AG08395 (cell line): ENCODE measurements at regions not wholly inside any gene's neighbourhood (a gene's known extent, or its start where the extent isn't known, plus 50 kb on each side); places are given as distances from the start of the nearest gene placed in this dataset.

Experiments
- DNase-seq: peaks from one replicate; pipeline ENCODE4 v3.0.0; 2012; ENCODE audit warnings: mixed read lengths, low spot score

DNA sequence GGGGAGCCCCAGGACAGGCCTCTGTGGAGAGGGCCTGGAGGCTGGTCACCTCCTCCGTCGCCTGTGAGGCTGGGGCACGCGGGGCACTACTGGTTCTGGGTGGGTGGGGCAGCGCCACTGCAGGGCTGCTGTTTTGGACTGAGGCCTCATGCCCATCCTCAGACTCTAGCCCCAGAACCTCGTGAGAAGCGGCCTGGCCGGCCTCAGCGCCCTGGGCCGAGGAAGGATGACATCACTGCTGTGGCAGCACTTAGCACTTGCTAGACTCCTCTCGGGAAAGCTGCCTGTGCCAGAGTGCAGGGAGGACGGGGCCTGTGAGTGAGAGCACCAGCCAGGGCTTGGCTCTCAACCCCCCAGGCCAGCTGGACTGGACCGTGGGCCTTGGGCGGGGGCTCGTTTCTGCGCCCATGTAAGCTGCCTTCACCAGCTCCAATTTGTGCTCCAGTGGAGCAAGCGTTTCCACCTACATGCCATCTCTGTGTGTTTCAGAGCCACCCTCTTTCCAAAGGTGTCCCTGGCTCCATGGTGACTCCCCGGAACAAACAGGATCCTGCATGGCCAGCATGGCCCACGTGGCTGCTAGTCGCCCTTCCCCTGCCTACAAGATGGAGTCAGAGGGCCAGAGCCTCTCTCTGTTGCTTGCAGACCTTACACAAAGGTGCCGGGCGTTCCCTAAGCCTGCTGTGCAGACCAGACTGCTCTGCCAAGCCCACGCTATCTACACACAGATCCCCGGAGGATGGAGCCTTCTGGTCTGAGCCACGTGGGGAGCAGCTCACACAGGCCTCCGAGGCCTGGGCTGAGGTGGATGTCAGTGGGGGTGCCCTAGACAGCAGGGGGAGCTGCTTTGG, 102.9 kb downstream of the CTTN start:
- DNase-seq, result no peak

DNA sequence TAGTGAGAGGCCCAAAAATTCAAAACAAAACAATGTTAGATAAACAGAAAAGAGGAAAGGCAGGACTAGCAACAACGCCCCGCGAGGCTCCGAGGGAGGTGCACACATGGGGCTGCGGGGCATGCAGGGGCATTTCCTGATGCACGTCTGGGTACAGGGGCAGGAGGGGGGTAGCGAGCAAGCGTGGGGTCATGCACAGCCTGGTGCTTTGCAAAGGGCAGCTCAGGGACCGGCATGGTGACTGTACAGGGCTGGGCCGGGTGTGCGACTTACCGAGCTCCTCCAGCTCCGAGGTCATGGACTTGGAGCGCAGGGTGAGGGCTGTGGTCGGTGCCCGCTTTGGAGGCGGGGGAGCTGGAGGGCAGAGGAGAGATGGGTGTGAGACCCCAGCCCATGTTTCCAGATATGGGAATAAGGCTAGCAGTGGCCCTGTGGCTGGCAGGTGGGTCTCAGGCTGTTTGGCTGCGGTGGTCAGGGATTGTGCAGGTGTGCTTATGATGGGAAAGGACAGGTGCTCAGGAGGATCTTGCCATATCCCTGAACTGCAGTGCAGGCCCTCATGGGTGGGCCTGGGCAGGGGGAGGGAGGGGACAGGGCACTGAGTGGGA, 103.7 kb downstream of the CTTN start:
- DNase-seq, result no peak

DNA sequence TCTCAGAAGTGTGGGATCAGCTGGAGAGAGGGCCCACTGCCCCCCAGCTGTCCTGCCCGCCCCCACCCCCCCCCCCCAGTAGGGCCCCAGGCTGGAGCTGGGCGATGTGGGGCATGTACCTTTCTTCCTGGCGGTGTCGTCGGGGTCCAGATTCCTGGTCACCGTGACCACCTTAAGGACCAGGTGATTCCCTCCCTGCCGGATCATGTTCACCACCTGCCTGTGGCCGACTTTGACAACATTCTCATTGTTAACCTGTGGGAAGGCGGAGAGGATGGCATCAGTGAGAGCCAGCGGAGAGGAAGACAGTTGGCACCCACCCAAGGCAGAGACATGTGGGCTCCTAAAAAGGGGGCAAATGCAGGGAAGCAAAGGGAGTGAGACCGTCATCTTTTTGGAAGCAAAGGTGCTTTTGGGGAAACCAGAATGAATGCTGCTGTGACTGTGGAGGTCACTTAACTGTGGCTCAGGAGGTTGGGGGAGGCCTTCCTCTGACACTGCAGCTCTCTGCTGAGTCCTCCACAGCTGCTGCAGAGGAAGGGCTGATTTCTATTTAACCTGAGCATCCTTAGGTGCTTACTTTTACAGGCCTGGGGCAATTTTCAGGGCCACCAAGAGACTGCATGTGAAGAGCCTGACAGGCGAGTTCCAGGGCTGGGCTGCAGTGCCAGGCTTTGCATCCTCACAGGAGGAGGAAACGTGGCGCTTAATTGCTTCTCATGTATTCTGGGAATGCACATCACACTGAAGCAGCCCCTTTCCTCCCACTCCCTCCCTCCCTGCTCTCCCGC, 104.5 kb downstream of the CTTN start:
- no peak for DNase-seq

DNA sequence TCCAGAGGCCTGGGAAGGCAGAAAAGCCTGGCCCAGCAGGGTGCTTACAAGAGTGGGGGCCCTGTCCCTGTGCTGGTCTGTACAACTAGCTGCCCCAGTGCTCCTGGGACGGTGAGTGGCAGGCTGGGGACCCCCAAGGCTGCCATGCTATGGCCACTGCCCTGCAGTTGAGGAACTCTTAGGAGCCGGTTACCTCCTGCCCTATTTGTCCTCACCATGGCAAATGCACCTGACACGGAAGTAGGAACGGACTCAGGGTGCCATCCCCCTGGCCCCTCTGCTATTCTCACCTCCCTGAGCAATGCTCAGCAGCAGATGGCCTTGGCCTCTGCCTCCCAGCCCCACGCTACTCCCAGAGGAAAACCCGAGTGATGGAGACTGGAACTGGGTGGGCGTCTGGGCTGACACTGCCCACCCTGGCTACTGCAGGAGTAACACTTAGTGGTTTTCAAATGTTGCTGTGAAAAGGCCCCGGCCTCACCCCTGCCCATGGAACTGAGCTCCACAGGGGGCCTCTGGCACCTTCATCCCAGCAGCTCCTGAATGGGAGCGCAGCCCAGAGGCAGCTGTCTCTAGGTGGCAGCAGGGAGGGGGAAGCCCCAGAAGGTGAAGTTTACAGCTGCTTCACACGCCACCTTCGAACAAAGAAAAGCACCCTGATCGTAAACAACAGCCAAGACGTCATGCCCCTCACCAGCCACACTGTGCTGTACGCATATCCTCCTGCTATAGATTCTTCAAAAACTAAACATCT, 105.3 kb downstream of the CTTN start:
- DNase-seq, result no peak

DNA sequence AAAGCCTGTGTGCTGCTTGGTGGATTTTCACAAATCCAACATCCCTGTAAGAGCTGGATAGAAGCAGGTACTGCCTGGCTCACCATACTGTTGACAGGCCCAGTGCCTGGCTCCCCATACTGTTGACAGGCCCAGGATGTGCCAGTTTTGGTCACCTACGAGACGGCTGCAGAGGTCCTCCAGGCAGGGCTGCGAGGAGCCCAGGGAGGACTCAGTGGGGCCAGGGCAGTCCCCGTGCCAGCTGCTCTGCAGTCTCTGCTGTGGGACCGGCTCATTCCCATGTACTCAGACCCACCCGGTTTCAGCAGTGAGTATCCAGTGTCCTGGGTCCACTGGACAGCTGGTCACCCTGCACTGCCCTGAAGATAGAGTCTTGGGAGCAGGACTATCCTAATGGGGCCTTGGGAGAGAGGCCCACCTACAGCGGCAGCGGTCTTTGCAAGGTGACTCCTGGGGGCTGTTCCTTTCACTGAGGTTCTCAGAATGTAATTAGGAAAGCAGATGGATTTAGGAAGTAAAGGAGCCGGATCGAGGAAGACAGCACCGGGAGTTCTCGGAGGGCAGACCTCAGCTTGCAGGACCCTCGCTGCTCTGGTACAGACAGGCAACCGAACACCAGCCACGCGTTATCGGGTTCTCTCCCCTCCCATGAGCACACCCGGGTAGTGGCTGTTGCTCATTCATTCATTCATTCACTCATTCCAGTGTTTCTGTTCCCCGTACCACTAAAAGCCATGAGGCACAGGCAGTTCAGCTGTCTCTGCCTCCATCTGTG, 106.1 kb downstream of the CTTN start:
- DNase-seq, result no peak

DNA sequence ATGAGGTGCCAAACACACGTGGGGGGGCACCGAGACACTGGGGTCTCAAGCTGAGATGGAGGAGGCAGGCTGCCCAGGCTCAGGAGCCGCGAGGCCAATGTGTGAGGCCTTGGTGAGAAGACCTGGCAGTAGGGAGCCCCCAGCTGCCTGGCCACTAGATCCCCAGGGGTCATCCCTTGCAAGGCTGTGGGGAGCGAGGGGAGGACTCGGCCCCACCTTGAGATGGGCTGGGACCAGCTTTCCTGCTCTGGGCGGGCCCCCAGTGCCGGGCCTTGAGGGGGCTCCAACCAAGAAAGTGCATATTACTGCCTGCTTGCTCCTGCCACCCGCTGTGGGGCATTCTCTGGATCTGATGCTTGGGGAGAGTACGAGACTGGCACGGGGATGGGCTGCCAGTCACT, 107.0 kb downstream of the CTTN start:
- DNase-seq, result no peak

DNA sequence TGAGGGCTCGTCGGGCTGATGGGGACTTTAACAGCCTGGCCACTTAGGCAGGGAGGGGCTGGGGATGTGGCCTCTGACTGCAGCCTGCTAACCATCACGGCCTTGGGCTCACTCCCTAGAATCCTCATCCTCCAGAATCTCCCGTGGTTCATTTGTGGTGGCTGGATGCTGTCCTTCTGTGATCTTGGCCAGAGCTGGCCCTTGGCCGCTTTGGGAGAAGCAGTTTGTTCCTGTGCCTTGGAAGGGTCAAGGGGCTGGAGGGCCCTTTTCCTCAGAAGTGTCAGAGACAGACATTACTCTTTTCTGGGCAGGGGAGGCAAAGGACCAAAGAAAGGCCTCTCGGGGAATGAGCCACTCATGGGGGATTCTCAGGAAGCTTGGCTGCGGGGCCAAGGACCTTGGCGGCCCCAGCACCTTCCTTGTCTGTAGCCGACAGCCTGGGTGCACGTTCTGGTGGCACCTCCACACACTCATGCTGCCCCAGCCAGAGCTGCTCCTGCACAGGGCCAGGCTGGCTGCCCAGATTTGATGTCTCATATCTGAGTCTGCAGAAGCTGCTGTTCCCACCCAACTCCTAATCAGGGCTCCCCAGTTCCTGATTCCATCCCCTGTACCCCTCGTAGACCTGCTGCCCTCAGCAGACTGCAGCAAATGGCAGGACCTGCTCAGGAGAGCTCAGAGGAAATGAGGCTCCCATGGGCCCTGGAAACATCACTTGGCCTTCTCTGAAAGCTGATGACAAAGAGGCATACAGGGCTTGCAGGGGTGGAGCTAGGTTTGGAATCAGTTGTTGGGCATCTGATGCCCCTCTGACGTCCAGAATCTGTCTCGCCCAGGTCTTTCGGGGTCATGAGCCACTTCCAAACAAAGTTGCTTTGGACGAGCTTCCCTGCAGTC, 107.7 kb downstream of the CTTN start:
- no peak for DNase-seq

DNA sequence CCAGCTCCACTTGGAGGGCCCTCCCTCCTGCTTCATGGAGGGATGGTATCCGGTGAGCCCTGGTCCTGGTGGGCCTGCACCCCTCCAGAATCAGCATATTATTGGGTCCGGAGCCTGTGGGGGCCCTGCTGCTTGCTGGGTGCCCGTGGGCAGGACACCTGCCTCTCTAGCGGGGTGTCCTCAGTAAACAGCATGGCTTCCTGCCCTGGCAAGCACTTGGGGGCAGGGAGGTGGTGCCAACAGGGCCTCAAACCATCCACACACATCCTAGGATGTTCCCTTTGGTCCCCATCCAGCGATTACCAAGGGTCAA, 108.3 kb downstream of the CTTN start:
- no peak for DNase-seq

DNA sequence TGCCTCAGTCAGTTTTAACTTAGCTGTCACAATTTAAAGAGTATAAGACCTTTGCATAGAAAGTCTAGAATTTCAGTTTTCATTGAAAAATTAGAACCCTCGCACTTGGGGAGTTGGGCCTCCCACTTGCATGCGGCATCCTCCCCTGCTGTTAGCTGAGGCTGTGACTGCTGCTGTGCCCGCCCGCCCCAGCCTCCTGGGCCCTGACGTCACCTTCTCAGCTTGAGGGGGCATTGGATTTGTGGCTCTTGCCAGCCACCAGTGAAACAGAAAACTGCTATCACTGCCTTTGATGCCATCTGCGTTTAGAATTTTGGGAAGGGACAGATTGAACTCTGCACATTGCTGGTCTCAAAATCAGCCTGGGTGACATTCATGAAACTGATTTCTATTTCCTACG, 108.7 kb downstream of the CTTN start:
- DNase-seq, result no peak

DNA sequence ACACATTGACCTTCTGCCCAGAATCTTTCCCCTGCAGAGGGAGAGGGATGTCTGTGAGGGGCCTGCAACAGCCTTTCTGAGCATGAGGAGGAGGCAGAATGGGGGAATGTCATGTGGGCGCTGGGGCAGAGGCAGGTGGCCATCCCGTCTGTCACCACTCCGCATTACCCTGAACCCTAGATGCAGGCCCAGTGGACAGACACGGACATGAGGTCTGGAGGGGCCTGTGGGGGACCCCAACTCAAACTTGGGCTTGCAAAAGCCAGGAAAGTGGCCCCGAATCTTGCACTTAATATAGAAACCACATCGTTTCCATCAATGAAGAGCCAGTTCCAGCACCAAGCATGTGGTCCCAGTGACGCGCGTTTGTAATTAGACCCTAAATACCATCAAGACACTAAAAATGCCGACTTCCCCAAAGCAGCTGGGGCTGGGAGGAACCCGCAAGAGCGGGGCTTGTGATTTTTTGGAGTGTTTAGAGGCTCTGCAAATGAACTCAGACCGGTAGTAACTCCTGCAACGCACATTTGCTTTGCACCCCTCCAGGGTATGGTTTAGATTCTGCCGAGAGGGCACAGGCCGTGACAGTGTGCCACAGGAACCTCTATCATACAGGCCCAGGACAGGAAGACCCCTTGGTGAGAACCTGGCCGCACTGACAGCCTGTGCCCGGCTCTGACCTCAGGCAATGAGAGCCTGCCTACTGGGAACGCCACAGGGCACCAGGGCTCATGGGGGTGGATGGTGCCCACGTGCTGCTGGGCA, 109.3 kb downstream of the CTTN start:
- DNase-seq, result no peak

DNA sequence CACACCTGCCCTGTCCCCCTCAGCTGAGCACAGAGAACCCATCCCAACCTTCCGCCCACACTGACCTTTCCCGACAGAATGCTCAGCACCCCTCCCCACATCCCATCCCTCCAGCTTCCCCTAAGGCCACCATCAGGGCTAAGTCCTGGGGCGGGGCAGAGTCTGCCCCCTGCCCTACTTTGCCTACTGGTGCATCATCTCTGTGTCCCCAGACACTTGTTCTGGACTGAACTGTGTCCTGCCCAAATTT, 109.8 kb downstream of the CTTN start:
- no peak for DNase-seq

DNA sequence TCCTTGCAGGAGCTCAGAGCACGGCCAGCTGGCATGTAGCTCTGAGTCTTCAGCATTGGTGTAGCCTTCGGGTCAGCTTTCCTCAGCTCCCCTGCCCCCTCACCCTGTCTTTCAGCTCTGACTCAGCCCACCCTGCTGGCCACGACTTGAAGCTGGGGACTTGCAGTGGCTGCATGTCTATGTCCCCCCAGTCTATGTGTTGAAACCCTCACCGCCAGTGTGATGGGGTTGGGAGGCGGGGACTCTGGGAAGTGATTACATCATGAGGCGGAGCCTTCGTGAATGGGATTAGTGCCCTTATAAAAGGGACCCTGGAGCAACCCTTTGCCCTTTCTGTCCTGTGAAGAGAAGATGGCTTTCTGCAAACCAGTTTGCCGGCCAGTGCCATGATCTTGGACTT, 111.1 kb downstream of the CTTN start:
- DNase-seq, result no peak

DNA sequence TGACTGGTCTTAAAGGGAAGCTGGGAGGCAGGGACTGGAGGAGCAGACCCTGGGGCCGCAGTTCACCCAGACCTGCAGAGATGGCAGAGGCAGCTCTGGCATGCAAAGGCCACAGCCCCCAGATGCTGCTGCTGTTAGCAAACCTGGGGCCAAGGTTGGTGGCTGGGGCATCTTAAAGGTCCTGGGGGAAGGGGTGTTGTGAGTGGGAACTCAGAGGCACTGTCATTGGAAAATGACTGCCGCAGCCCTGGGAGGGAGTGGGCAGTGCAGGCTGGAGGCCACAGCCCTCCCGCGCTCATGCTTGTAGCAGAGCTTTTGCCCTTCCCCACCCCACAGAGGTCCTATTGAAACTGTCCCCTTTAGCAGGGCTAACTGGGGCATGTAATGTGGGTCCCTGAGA, 111.8 kb downstream of the CTTN start:
- no peak for DNase-seq

DNA sequence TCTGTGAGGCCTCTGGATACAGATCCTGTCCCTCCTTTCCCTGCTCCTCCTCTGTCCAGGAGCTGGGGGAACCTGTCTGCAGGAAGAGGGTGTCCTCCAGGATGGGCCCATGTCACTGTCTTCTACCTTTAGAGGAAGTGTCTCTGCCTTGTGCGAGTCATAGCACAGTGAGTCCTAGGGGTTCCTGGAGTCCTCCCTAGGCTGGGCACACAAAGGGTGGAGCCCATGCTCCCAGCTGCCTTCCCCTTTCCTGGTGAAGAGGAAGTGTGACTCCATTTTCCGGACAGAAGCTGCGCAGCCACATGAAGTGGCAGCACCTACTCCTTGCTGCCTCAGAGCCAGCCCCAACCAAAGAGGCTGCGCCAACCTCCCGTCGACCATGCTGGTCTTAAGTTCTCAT, 112.2 kb downstream of the CTTN start:
- DNase-seq, result no peak

DNA sequence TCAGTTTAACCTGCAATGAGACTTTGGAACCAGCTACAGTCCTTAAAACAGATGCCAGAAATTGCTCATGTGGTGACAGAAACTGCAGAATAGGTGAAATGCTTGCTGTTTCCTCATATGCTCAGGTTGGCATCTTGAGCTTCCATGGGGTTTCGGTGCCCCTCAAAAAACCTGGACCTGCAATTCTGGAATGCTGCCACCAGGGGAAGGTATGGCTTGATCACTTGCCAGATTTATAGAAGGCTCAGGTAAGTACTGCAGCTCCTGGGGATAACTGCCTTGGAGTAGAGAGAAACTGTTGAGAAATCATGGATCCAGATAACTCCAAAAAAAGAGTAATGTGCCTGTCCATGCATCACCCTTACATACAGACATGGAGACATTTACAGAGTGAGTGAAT, 113.0 kb downstream of the CTTN start:
- no peak for DNase-seq

DNA sequence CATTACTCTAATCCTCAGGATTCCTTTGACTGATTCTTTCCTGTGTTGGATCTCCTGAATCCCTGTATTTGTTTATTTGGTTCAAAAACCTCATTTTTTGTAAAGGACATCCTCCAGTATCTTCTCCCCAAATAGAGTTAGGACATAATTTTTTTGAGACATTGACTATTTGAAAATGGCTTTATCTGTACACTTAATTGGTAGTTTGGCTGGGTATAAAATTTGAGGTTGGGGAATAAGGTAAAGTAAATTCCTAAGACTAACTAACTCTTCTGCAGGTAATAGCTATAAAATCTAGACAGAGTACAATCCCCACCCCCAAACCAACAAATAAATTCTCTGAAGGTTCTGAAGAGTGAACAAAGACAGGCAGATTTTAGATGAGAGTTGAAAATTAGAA, 114.4 kb downstream of the CTTN start:
- no peak for DNase-seq

DNA sequence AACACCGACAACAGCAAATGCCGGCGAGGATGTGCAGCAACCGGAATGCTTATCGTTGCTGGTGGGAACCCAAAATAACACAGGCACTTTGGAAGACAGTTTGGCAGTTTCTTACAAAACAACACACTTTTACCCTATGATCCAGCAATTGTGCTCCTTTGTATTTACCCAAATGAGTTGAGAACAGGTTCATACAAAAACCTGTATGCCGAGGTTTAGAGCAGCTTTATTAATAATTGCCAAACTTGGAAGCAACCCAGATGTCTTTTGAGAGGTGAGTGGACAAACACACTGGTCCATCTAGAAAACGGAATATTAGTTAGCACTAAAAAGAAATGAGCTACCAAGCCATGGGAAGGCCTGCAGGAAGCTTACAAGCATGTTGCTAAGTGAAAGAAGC, 118.9 kb downstream of the CTTN start:
- DNase-seq, result no peak

DNA sequence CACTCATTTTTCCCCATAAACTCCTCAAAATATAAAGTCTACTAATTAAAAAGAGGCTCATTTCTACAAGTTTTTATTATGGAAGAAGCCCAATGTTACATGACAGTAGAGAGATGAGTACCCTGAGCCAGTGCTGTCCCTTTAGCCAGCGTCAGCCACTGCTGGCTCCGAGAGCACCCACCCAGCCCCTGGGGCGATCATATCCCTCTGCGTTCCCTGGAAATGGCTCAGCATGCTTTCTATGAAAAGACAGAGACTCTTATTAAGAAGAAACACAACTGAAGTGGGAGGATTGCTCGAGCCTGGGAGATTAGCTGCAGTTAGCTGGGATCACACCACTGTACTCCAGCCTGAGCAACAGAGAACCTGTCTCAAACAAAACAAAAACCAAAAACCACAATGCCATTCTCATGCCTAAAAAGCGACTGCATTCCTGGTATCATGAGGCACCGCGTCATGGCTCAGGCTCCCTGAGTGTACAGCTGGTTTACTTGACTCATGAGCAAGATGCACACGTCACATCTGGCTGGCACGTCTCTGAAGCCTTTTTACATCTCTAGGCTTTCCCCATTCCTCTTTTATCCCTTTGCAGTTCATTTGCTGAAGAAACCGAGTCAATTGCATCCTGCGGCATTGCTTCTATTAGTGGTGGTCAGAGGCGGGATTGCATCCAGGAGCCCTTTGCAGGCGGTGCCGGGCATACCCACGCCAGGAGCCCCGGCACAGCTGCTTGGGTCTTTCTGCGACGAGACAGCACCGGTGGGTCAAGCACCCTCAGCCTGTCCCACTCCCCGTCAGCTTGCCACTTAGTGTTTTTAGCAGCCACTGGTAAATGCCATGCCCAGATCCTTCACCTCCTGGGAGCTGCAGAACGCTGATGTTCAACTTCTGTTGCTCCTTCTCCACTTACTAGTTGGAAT, 119.9 kb downstream of the CTTN start:
- DNase-seq, result peak; percentile 95

DNA sequence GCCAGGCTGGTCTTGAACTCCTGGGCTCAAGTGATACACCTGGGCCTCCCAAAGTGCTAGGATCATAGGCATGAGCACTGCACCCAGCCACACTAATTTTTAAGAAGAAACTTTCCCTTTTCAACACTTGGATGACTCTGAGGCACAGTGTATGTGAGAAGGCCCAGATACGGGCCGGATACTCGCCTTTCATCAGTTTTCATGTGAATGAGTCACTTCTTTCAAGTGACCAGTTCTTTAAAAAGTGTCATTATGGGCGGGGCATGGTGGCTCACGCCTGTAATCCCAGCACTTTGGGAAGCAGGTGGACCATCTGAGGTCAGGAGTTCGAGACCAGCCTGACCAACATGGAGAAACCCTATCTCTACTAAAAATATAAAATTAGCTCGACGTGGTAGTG, 120.8 kb downstream of the CTTN start:
- DNase-seq, result no peak
